Calu3 (cell line): ENCODE measurements at regions not wholly inside any gene's neighbourhood (a gene's known extent, or its start where the extent isn't known, plus 50 kb on each side); places are given as distances from the start of the nearest gene placed in this dataset.

Source experiments
- BruUV-seq: library from RNA; stranded (reverse); fragments of 400-500 nt; replicated peaks from 2 replicates; lab custom pipeline; 2021; lab: Mats Ljungman, UMichigan
- CTCF ChIA-PET: fragments of 300-600 bp; sonication (Branson Sonifier 250); formaldehyde crosslinking; loops from one replicate; lab custom pipeline; 2022; ENCODE audit warnings: antibody characterized with exemption; lab: Charles Lee
- DNase-seq: peaks from one replicate; pipeline ENCODE4 v3.0.0; 2022
- H3K27ac Mint-ChIP-seq: one replicate; pipeline ENCODE4 v1.8.0; 2022; ENCODE audit warnings: mixed read lengths; ENCODE audit not compliant: unreplicated experiment
- H3K27me3 Mint-ChIP-seq: one replicate; pipeline ENCODE4 v1.8.0; 2022; ENCODE audit warnings: mixed read lengths; ENCODE audit not compliant: unreplicated experiment
- H3K36me3 Mint-ChIP-seq: one replicate; pipeline ENCODE4 v1.8.0; 2022; ENCODE audit warnings: mild to moderate bottlenecking, moderate library complexity, mixed read lengths; ENCODE audit not compliant: insufficient read depth, unreplicated experiment
- H3K4me1 Mint-ChIP-seq: one replicate; pipeline ENCODE4 v1.8.0; 2022; ENCODE audit warnings: mild to moderate bottlenecking, low read depth, mixed read lengths; ENCODE audit not compliant: unreplicated experiment
- H3K4me3 Mint-ChIP-seq: one replicate; pipeline ENCODE4 v1.8.0; 2022; ENCODE audit warnings: mild to moderate bottlenecking, low read depth, moderate library complexity, mixed read lengths; ENCODE audit not compliant: unreplicated experiment
- H3K9me3 Mint-ChIP-seq: one replicate; pipeline ENCODE4 v1.8.0; 2022; ENCODE audit warnings: low read depth, mixed read lengths; ENCODE audit not compliant: unreplicated experiment
- CTCF ChIP-seq: fragments of 200-600 bp; IDR thresholded peaks from one replicate; pipeline ENCODE4 v1.8.0; 2022; ENCODE audit warnings: antibody characterized with exemption; ENCODE audit not compliant: unreplicated experiment
- intact Hi-C: fragments of 100-400 bp; cut with micrococcal nuclease; formaldehyde crosslinking; loops from one replicate; pipeline ENCODE4 v1.10.0; 2022; ENCODE audit not compliant: unreplicated experiment

GRCh38 chr9:71590362-71590761, 178.0 kb downstream of the CEMIP2 start:
- DNase-seq, result no peak
- intact Hi-C loops, result no loop called here
- Mint-ChIP-seq H3K36me3 (no peaks in the 10 kb centered on the region), H3K9me3 (no peaks in the 10 kb centered on the region), H3K4me3 (no peak overlapping the region), H3K4me1 (peaks cover 12% of the 10 kb centered on the region), H3K27ac (no peak overlapping the region), H3K27me3 (no peaks in the 10 kb centered on the region)
- CTCF ChIA-PET, result no interaction called here
- no peak for TF ChIP-seq CTCF
- BruUV-seq, result no TSS peak

GRCh38 chr9:71589612-71590011, 178.7 kb downstream of the CEMIP2 start:
- DNase-seq, result no peak
- Mint-ChIP-seq H3K4me3 (no peak overlapping the region), H3K9me3 (no peaks in the 10 kb centered on the region), H3K27me3 (no peaks in the 10 kb centered on the region), H3K4me1 (peaks cover 5% of the 10 kb centered on the region), H3K36me3 (no peaks in the 10 kb centered on the region), H3K27ac (no peak overlapping the region)
- no peak for TF ChIP-seq CTCF
- no TSS peak for BruUV-seq
- CTCF ChIA-PET, result no interaction called here
- intact Hi-C loops, result no loop called here

GRCh38 chr9:71587576-71588362, 180.5 kb downstream of the CEMIP2 start:
- H3K36me3 Mint-ChIP-seq, result no peaks in the 10 kb centered on the region
- DNase-seq, result no peak
- H3K9me3 Mint-ChIP-seq, result no peaks in the 10 kb centered on the region
- no TSS peak for BruUV-seq
- H3K4me3 Mint-ChIP-seq, result no peak overlapping the region
- H3K4me1 Mint-ChIP-seq, result no peaks in the 10 kb centered on the region
- no peaks in the 10 kb centered on the region for H3K27me3 Mint-ChIP-seq
- intact Hi-C loops, result no loop called here
- TF ChIP-seq CTCF, result no peak
- H3K27ac Mint-ChIP-seq, result no peak overlapping the region
- CTCF ChIA-PET, result no interaction called here

GRCh38 chr9:71583792-71584191, 184.5 kb downstream of the CEMIP2 start:
- DNase-seq, result no peak
- no TSS peak for BruUV-seq
- Mint-ChIP-seq H3K27ac (no peak overlapping the region), H3K27me3 (no peaks in the 10 kb centered on the region), H3K9me3 (no peaks in the 10 kb centered on the region), H3K4me3 (no peak overlapping the region), H3K4me1 (no peaks in the 10 kb centered on the region), H3K36me3 (no peaks in the 10 kb centered on the region)
- intact Hi-C loops, result no loop called here
- TF ChIP-seq CTCF, result no peak
- CTCF ChIA-PET, result no interaction called here
